NOMO-1 treated with DMSO at 0.1 percent for 48 hours (cell line): ENCODE measurements at regions not wholly inside any gene's neighbourhood (a gene's known extent, or its start where the extent isn't known, plus 50 kb on each side); places are given as distances from the start of the nearest gene placed in this dataset.

Experiments
- DNase-seq: peaks from one replicate; lab custom pipeline; 2025; ENCODE audit not compliant: unreplicated experiment; lab: John Stamatoyannopoulos, UW

GRCh38 chr6:146865756-146866379 lies 267.1 kb downstream of the ADGB start:
- no peak for DNase-seq

GRCh38 chr6:146866731-146867414 lies 268.1 kb downstream of the ADGB start:
- no peak for DNase-seq

GRCh38 chr6:146868671-146869209 lies 270.0 kb downstream of the ADGB start:
- no peak for DNase-seq

DNA sequence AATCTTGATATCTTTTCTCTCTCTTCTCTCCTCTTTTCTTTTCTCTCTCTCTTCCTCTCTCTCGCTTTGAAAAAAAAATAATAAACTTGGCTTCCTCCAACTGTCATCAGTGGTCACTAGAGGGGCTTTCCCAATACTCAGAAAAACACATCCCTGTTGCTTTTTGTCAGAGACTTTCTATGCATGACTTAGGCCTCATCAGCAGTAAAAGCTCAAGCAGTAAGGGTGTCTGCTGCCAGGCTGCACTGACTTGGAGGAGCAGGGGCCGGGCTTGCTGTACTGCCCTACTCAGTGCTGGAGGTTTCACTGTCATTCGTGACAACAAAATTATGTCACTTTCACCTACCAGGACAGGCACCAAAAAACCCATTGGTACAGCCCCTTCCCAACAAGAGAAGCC lies 272.0 kb downstream of the ADGB start:
- DNase-seq = peak; percentile 42

GRCh38 chr6:146871611-146872425 lies 273.0 kb downstream of the ADGB start:
- no peak for DNase-seq

- no peak for DNase-seq
Measured at GRCh38 chr6:146872426-146872785, 273.6 kb downstream of the ADGB start.

- no peak for DNase-seq
Measured at GRCh38 chr6:146874278-146875018, 275.7 kb downstream of the ADGB start.

GRCh38 chr6:146875927-146876270 lies 277.1 kb downstream of the ADGB start:
- no peak for DNase-seq

GRCh38 chr6:146876271-146877151 lies 277.7 kb downstream of the ADGB start:
- DNase-seq = peak; percentile 91

DNA sequence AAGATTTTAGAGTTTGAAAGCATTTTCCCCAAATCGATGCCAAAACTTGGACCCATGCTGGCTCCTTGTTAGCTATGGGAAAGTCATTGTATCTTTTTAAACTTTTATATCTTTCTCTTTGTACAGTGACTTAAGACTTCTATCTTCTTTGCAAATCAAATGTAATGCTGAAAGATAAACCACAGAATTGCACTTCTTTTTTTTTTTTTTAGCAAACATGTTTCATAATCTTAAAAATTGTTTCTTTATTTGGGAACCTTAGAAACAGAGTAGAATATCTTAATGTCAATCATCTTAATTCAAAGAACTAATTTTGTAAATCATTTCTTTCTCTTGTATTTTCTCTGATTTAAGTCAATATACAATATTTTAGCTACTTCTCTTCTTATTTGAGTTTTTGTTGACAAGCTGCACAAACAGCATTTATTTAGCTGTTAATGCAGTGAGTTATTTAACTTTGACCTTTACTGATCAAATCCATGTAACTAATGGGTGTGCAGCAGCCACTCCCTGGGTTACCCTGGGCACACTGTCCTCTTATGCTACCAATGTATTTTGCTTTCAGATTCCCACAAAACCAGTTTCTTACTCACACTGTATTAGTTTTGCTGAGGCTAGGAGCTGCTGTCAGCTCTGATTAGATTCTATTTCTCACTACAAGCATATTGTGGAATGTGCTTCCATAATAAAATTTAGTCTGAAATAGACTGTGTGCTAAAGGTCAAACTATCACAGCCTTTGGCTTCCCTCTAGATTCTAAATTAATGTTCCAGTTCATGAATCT lies 279.6 kb downstream of the ADGB start:
- peak; percentile 53 for DNase-seq

DNA sequence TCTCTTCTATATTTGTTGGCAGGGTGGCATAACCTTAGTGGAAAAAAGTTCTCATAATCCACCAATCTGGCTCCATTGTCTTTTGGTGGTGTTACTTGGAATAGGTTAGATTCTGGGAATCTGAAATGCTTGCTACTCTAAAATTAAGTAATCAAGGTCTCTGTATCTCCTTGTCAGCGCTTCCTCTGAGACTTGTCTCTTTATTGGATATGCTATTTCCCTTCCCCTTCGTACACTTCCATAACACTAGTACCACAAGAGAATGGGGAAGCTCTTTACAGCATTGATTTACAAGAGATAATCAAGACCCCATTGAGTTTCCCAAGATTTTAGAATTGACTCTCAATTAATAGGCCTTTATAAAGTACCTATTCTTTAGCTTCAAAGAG lies 280.2 kb downstream of the ADGB start:
- DNase-seq = peak; percentile 48

- DNase-seq = no peak
Measured at GRCh38 chr6:146879406-146880117, 280.8 kb downstream of the ADGB start.

DNA sequence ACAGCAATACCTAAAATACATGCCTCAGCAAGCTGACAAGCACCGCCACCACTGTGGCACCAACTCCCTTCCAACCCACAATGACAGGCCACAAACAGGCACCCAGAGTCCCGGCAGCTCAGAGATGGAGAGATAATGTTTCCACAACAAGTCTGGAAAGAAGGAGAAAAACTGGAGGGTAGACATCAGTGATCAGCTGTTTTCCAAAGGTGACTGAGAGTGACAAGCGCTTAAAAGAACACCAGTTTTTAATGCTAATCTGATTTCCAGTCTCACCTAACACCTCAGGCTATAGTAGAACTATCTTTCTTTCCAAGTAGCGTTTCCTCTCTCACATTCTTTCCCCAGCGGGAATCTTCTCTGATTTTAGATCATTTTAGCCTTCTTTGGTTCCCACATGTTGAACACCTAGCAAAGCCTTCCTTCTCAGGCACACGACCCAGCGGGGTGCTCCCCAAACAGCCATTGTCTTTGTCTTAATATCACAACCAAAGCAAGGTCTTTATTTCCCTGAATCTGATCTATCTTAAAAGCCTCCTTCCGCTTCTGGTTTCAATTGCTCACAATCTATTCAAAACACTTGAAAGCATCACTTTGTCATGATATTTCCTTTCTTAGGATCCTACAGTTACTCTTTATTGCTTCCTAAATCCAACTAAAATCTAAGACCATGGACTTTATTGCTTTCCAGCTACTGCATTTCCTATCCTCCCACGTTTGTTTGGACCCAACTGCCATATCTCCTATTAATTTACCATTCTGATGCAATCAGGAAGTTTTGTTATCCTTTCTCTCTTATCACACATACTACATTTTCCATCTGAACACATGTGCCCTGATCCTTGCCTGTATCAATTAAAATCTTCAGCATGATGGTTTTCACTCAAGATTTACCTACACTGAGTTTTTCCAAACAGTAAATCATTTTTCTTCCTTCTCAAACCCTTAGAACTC lies 282.7 kb downstream of the ADGB start:
- no peak for DNase-seq

GRCh38 chr6:146883640-146884531 lies 285.1 kb downstream of the ADGB start:
- DNase-seq = no peak

DNA sequence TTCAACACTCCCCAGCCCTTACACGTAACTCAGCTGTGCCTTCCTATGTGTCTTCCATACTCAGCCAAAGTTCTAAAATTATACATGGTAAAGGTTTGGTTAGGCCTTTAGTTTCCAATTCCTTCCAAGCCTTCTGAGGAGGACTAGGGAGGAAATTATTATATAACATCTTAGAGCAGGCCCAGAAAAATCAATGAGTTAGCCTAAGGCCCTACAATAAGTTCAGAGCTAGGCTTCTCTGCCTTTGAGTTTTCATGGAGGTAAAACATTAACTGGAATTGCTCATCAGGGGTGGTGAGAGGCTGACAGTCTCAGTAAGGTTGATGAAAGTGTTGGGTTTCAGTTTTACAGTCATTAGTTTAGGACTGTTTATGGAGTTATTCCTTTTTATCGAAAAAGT lies 286.0 kb downstream of the ADGB start:
- DNase-seq = no peak

DNA sequence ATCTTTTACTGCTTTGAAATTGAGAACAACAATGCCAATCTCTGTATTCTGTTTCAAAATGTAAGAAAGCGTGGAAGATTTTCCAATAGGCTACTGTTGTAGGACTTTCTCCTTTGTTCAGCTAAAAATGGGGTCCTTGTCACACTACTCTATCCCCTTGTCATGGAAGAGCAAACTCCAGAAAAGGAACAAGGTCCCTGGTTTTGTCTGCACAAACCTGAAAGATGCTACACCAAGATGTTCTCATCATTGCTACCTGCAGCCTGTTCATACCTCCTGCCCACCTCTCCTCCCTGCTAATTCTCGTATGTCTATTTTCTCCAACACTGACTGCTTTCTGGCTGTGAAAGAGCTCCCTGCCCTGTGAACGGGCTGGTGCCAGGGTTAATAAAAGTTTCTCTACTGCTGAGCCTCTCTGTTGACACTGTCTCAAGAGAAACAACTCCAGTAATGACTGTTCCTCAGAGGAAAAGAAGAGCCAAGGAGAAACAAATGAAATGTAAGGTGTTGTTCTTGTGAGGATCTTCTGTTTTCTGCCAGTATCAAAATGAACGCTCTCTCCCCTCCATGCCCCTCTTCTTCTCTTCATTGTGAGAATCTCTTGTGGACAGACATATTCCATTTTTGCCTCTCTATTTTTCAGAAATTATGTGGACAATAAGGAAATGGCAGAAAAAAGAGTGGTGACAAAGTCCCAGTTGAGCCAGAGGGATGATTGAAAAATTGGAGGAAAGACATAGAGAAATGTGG lies 287.1 kb downstream of the ADGB start:
- no peak for DNase-seq
